ENCODE measurements at regions not wholly inside any gene's neighbourhood (a gene's known extent, or its start where the extent isn't known, plus 50 kb on each side); places are given as distances from the start of the nearest gene placed in this dataset.

DNA sequence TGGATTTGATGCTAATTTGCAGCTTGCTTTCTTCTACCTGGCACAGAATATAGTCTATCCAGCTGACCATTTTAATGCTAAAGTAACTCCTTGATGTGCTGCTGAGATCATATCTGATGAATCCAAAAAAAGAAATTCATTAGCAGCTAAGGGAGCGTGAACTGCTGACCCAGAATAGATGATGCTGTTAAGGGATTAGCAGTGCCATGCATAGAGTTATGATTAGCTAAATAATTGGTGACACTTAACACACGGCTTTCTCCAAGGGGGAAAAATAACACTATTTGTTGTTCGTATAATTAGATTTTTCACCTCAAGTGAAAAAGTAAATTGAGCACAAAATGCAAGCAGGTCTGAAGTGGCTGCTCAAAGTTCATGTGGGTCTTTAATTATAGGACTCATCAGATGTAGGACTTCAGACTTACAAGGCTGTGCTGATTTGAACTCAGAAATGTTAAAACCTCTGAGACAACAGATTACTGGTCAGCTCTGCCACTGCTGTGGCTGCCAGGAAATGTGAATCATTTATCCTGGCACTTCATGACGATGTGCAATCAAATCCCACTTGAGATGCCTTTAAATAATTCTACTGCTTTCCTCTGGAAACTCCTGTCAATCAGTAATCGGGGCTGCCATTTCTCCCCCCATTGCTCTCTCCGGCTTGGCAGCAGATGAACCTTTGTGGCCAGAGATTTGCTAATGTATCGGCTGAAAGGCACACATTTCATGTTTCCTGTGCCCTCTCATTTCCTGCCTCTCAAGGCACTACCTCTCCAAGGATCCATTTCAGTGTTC lies 291.6 kb upstream of the C9orf72 start:
- Histone ChIP-seq H3K27ac (replicated peaks) (no peak overlapping the region), H3K4me3 (no peak overlapping the region), H3K27me3 (ENCODE audit: low read depth) (no peaks in the 10 kb centered on the region), H3K9me3 (replicated peaks) (no peaks in the 10 kb centered on the region), H3K36me3 (no peaks in the 10 kb centered on the region), H3K4me1 (no peaks in the 10 kb centered on the region)
- TF ChIP-seq CTCF (IDR thresholded peaks at IDR 0.05; ENCODE audit: borderline replicate concordance) = no peak
- no peak for DNase-seq
- intact Hi-C loops (cut with micrococcal nuclease) = no loop called here

- DNase-seq = no peak
- Histone ChIP-seq H3K27me3 (ENCODE audit: low read depth) (no peaks in the 10 kb centered on the region), H3K36me3 (no peaks in the 10 kb centered on the region), H3K4me1 (no peaks in the 10 kb centered on the region), H3K4me3 (no peak overlapping the region), H3K9me3 (replicated peaks) (no peaks in the 10 kb centered on the region), H3K27ac (replicated peaks) (no peak overlapping the region)
- no peak for TF ChIP-seq CTCF (IDR thresholded peaks at IDR 0.05; ENCODE audit: borderline replicate concordance)
- intact Hi-C loops (cut with micrococcal nuclease) = no loop called here
Observed at GRCh38 chr9:27866741-27867140, 293.5 kb upstream of the C9orf72 start.

DNA sequence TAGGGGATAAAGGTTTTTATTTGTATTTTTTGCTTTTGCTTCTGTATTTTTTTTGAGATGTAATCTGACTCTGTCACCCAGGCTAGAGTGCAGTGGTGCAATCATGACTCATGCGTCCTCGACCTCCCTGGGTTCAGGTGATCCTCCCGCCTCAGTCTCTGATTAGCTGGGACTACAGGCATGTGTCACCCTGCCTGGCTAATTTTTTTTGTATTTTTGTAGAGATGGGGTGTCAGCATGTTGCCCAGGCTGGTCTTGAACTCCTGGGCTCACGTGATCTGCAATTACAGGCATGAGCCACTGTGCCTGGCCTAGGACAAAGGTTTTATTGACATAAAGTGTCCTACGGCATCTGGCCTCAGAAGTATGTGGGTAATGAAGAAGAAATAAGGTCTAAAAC lies 297.1 kb upstream of the C9orf72 start:
- Histone ChIP-seq H3K4me1 (no peaks in the 10 kb centered on the region), H3K27ac (replicated peaks) (no peak overlapping the region), H3K36me3 (no peaks in the 10 kb centered on the region), H3K27me3 (ENCODE audit: low read depth) (no peaks in the 10 kb centered on the region), H3K9me3 (replicated peaks) (no peaks in the 10 kb centered on the region), H3K4me3 (no peak overlapping the region)
- no peak for TF ChIP-seq CTCF (IDR thresholded peaks at IDR 0.05; ENCODE audit: borderline replicate concordance)
- no peak for DNase-seq
- intact Hi-C loops (cut with micrococcal nuclease) = no loop called here

GRCh38 chr9:27880156-27880555 lies 306.9 kb upstream of the C9orf72 start:
- Histone ChIP-seq H3K4me1 (no peaks in the 10 kb centered on the region), H3K27ac (replicated peaks) (no peak overlapping the region), H3K27me3 (ENCODE audit: low read depth) (no peaks in the 10 kb centered on the region), H3K9me3 (replicated peaks) (peaks cover 4% of the 10 kb centered on the region), H3K4me3 (no peak overlapping the region), H3K36me3 (no peaks in the 10 kb centered on the region)
- intact Hi-C loops (cut with micrococcal nuclease) = no loop called here
- no peak for DNase-seq
- TF ChIP-seq CTCF (IDR thresholded peaks at IDR 0.05; ENCODE audit: borderline replicate concordance) = no peak

GRCh38 chr9:27880635-27881034 lies 307.4 kb upstream of the C9orf72 start:
- Histone ChIP-seq H3K4me3 (no peak overlapping the region), H3K27ac (replicated peaks) (no peak overlapping the region), H3K4me1 (no peaks in the 10 kb centered on the region), H3K9me3 (replicated peaks) (peaks cover 4% of the 10 kb centered on the region), H3K36me3 (no peaks in the 10 kb centered on the region), H3K27me3 (ENCODE audit: low read depth) (no peaks in the 10 kb centered on the region)
- DNase-seq = no peak
- no peak for TF ChIP-seq CTCF (IDR thresholded peaks at IDR 0.05; ENCODE audit: borderline replicate concordance)
- intact Hi-C loops (cut with micrococcal nuclease) = no loop called here

Data from left ventricle myocardium inferior (tissue), 1 donor.